ENCODE measurements at regions not wholly inside any gene's neighbourhood (a gene's known extent, or its start where the extent isn't known, plus 50 kb on each side); places are given as distances from the start of the nearest gene placed in this dataset.

DNA sequence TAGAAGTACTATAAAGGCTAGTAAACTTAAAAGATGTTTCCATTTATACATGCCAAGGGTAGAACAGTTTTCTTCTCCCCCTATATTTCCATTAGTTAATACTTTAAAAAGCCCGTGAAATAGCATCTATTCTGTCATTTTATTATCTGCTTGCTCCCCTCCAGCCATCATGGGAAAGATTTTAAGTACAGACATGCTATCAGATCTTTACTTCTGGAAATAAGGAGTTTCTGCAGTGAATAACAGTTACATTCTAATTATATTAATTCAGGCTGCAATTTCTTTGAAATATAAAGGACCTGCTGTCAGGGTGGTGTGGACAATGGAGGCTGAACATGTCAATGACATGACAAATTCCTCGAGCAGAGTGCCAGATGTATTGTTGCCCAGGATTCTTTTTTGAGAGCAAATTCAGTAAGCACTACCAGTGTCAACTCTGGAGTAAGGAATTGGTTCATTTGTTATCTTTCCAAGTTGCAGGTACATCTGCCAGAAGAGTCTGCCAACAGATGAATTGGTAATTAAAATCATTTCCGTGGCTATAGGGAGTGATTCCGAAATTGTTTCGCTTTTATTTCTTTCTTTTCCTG, 151.3 kb downstream of the BTG1 start:
- DNase-seq, result no peak

DNA sequence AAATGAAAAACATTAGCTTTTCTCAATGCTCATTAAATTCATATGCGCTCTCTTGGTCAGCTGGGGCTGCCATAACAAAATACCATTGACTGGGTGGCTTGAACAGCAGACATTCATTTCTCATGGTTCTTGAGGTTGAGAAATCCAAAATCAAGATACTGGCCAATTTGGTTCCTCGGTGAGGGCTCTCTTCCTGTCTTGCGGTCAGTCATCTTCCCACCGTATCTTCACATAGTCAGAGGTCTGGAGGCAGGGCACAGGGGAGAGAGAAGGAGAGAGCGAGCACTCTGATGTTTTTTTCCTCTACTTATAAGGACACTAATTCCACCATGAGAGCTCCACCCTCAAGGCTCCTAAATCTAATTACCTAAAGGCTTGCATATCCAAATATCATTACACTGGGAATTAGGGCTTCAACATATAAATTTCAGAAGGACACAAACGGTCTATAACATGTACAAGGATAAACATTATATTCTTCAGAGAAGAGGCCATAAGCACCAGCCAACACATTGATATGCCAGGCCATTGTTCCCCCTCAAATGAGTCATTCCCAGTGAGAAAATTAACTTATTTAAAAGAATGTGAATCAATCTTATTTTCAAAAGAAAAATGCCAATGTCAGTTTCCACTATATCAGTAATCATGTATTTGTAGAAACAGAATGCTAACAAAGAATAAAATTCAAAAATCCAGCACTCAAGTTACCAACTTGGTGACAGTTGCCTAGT, 152.2 kb downstream of the BTG1 start:
- DNase-seq, result no peak

DNA sequence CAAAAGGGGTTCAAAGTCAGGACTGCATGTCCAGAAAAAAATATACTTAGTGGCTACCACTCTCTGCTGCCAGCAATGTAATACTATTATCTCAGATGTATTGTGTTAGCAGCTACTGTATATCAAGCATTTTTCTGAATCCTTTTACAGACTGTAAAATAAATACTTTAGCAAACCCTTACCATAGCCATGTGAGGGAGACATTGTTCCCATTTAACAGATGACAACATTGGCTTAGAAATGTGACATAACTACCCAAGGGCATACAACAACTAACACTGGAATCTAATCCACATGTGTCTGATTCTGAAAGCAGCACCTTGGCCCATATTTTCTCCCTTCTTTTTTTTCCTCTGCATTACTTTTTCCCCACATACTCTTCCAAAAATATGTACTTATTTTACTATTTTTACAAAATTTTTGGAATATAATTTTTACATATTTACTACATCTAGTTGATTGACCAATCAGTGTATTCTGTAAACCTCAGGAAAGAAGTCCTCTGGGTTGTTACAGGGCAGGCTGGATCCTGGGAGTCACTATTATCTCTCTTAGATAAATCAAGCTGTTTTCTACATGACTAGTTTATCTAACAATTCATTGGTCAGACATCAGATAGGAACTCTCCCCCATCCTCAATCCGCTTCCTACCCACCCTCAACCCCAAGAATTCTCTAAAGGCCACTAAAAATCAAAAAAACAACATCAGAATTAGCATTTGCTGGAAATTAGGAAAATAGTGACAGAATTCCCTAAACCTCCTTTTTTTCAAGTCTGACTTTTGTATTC, 154.1 kb downstream of the BTG1 start:
- DNase-seq, result no peak

DNA sequence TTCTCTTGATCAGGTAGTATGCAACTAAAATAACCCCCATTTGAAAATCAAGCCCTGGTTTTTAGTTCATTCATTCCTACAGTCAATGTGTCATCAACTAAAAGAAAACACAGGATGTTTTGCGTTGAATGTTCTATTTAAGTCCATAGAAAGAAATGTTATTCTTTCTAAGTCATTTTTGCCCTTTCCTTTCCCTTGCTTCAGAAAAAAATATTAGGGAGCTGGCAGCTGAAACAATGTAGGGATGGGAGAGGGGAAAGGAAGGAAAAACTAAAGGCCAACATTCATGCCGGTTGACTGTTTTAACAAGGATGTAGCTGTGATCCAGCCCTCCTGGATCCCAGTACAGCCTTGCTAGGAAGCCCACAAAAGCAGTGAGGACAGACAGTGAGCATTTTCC, 155.1 kb downstream of the BTG1 start:
- DNase-seq, result no peak

DNA sequence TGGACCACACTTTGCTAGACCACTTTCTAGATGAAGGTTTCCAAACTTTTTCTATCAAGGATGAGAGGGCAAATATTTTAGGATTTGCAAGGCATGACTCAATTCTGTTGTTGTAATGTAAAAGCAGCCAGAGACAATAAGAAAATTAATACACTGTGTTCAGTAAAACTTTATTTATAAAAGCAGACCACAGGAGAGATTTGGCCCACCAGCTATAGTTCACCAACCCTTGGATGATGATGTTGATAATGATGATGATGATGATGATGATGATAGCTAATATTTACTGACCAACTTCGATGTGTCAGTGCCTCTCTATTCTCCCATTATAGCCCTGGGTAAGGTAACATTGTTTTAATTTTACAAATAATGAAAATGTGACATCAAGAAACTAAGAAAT, 156.5 kb downstream of the BTG1 start:
- no peak for DNase-seq

DNA sequence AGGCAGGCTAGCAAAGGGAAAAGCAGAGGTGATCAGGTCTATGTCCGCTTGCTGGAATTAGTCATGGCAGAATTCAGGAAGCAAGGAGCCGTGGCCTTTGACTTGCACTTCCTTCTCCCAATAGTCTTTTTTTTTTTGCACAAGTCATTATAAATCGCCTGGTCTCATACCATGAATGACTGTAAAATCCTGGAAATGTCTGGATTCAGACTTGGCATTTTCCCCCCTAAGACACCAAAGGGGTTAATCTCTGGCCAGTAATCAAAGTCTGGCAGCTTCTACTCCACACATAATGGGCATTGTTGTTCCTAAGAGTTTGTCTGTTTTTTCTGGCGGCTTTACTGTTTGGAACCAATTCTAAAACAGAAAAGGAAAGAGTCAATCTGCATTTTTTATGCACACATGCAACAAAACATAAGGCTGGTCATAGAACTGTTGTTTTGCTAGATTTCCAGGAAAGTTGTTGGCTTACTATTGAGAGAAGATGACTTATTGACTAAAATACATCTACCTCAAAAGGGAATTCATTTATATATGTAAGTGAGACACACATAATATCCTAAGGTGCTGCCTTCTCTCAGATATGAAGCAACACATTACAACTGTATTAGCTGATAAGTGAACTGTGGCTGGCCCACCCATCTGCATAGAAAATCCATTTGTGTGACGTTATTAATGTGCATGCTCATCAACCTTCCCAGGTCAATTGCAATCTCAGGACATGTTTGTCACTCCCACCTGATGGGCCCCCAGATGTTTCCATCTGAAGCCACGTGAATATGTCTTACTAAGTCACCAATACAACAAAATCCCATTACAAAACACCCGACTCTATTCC, 157.3 kb downstream of the BTG1 start:
- DNase-seq, result no peak

DNA sequence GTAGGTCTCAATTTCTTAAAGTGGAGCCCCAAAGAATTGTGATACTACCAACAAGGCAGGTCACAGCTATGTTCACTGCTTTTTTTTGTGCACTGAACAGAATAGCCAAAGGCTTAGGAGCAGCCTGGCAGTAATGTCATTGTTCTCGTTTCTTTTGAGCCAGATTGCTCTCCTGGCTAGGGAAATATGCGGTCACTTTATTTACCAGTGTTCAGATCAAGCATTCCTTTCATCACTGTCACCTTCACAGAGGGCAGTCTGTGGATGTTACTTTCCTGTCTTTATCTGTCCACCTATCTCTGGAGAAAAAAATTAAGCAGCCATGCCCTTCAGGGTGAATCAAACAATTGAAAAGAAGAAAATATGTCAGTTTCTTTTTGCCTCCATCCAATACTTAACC, 159.6 kb downstream of the BTG1 start:
- DNase-seq, result no peak

DNA sequence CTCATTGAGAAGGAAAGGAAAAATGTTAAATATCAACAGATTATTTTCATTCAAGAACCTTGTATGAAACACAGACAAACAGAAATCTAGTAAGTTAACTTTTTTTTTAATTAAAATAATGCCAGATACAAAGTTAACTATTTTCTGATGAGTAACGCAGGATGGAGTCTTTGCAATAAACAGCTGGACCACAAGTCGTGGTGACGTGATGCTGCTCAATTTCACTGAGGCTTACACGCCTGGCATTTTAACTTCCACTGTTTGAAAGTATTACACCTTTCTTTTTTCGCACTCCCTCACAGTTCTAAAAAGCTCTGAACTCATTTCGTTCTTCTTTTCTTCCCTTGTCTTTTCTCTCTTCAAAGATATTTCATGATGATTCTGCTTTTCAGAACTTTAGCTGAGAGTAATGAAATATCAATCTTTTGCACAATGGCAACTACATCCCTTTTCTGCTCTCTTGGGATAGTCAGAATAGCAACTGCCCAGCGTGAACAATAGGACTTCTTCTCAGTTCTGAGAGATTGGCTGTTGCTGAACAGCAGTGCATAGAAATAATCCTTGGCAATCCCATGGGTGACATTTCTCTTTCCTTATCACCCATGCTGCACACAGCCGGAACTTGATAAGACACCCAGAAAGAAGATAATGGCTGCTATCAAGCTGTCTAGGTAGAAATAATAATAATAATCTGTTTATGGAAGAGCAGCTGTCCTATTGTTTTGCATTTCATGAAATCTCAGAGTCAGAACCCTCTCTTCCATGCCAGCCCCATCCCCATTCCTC, 160.5 kb downstream of the BTG1 start:
- no peak for DNase-seq

DNA sequence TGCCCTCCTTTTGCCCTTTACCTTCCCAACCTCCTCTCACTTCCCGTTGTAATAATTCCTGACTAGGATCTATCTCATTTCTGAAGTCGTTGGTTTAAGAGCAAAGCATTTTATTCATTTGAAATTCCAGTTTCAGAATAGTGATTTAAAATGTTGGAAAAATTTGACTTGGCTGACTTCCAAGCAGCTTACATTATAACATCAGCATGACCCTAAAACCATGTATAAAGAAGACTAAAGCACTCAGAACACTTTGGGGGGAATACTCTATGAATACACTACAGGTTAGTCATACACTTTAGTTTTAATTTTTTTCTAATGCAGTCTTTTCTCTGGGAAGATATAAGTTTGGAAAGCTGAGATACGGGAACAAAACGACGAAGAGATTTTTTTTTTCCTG, 161.1 kb downstream of the BTG1 start:
- DNase-seq, result no peak

DNA sequence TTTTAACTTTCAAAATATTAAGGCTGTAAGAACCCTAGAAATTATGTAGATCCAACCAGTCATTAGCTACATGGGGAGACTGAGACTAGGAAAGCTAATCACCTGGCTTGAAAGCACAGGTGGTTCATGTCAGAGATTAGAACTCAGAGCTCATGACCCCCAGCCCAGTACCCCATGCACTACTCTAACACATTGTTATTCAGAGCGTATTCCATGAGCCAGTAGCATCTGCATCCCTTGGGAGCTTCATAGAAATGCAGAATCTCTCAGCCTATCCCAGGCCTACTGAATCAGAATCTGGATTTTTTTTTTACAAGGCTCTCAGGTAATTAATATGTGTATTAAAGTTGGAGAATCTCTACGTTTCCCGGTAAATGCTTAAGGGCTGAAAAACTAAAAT, 161.7 kb downstream of the BTG1 start:
- no peak for DNase-seq

DNA sequence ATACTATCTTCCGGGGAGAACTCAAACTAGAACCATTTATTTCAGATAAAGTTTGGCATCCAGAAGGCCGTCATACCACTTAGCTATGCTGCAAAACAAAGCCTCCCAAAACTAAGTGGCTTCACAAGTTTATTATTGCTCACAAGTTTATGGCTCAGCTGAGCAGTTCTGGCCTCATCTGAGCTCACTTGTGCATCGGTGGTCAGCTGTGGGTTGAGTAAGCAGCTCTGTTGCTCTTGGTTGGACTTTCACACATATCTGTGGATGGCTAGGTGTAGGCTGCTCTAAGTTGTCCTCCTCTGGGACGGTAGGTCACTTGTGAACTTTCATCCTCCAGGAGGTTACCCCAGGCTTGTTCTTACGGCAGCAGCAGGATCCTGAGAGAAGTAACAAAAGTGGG, 162.7 kb downstream of the BTG1 start:
- no peak for DNase-seq

DNA sequence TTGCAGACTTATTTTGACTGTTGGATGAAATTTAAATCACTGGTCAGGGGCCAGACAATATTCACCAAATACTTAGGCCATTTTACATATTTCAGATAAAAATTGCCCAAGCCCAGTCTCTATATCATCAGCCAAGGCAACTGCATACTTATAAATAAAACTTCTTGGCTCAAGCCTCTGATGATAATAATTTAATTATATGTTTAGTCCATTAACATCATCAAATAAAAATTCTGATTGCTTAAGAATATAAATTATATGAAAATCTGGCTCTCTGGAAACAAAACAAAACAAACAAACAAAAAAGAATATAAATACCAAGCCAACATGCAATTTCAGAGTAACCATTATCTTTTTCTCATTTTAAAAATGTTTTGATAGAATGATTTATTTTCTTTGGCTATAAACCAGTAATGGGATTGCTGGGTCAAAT, 165.2 kb downstream of the BTG1 start:
- no peak for DNase-seq

DNA sequence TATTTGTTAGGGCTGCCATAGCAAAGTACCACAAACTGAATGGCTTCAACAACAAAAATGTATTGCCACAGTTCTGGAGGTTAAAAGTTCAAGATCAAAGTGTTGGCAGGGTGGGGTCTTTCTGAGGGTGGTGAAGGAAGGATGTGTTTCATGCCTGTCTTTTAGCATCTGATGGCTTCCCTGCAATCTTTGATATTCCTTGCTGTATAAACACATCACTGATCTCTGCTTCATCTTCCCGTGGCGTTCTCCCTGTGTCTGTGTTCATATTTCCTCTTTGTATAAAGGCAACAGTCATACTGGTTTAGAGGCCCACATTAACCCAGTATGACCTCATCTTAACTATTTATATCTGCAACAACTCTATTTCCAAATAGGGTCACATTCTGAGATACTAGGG, 167.5 kb downstream of the BTG1 start:
- DNase-seq, result peak; percentile 2

DNA sequence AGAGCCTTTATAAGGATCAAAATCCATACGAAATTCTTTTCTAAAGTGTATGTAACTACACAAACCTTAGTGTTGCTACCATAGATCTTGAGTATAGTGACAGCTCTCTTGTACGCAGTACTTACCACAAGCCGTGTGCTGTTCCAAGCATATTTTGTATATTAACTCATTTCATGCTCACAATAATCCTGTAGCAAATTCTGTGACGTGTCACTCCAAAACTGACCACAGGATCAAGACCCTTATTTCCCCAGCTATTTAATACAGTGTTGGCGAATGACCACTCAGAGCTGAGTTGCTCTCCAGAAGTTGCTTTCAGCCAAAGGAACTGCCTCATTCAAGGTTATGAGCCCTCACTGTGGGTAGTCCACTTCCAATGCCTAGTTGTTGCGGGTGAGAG, 169.8 kb downstream of the BTG1 start:
- DNase-seq, result no peak

DNA sequence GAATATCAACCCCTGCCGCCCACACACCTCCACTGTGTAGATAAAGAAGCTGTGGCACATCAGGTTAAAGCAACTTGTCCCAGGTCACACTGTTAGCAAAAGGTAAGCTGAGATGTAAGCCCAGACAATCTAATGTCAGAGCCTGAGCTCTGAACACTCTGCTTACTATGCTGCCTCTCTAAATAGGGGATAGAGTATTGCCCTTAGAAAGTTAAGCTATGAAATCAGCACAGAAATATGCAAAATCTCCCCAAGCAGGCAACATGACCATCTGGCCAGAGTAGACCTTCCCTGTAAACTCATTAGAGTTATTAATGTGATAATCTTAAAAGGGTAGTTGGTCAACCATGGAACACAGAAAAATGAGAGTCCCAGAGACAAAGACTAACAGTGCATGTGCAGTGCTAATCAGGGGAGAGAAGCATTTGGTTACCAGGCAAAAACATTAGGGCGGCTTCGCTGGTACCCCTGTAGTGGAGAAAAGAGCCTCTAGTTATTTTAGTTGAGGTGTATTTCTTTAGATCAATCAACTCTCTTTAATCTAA, 171.0 kb downstream of the BTG1 start:
- DNase-seq, result no peak

DNA sequence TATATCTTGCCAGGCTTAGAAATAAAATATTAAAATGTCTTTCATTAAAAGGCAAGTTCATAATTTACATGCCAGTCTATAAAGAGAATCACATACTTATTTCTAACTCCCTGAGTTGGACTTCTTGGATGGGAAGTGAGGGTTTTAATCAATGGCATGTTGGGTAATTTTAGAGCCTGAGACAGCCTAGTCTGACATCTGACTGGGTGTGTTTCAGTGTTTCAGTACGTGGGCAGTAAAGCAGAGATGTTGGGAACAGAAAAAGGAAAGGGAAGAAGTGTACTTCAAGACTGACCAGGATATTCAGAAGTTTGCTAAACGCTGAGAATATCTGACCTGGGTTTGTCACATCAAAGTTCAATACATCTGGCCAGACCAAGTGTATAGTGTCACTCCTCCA, 171.8 kb downstream of the BTG1 start:
- no peak for DNase-seq

DNA sequence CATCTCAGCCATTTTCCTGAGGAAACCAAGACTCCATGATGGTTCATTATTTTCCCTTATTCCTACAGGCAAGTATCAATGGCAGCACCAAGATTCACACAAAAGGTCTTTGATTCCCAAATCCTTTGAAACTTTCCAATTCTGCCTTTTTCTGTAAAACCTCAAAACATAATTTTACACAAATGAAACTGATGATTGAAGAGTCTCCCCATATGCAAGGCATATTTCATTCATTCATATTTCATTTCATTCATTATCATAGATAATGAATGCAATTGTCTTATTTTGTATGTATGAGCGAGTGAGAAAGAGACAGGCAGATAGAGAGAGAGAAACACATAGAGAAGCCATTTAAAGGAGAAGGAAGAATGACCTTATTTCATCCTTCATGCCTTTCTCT, 172.8 kb downstream of the BTG1 start:
- DNase-seq, result no peak

DNA sequence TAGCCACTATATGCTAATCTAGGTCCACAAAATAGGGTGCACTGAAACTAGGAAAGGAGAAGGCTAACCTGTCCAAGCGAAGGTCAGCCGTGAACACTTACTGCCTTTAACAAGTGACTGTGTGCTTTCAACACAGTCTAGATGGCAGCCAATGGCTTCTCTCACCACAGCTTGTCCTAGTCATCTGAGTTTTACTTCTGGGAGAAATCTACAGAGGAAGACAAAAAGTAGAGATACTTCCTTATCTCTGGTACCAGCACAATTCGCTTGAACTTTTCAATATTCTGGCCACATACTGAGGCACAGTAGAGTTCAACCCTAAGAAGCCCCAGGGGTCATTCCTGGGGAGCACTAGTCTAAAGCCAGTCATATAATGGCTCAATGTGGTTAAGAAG, 176.9 kb downstream of the BTG1 start:
- DNase-seq, result no peak

DNA sequence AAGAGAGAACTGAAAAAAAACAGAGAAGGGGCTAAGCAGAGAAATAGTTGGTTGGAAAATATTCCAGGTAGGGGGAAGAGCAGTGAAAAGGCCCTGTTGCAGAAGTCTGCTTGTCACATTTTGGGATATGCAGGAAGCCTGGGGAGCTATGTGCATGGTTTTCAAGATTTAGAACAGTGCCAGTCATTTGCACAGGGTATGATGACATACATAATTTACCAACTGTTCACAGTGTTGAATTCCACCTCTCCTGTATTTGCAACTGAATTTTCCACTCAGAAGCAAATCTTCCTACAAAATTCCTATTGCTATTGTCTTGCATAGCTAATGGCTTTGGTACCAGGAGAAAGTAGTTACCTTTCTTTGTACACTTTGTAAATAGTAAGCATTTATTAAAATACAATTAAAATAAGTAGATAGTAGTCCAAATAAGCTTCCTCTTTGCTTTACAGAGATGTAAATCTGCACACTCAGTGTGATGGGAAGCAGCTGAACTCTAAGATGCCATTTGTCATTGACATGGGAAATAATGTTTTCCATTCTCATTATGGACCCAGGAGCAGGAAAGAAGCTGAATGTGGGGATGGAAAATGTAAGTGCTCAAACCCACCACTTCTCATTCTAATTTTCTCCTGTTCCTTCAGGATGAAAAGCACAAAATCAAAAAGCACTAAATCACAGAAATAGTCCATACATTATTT, 177.4 kb downstream of the BTG1 start:
- no peak for DNase-seq

DNA sequence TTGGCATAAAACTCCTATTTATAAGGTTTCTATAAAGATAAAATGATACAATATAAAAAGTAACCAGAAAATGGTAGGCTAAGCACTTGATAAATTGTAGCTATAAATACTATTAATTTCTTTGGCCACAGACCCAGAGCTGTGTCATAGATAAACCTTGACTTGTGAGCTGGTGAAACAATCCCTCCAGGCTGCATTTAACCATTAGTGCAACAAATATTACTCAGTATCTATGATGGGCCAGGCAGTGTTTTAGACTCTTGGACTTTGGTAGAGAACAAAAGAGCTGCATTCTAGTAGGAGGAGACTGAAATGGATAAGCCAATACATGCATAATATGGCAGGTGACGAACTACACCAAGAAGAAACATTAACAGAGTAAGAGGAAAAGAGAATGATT, 178.1 kb downstream of the BTG1 start:
- no peak for DNase-seq

DNA sequence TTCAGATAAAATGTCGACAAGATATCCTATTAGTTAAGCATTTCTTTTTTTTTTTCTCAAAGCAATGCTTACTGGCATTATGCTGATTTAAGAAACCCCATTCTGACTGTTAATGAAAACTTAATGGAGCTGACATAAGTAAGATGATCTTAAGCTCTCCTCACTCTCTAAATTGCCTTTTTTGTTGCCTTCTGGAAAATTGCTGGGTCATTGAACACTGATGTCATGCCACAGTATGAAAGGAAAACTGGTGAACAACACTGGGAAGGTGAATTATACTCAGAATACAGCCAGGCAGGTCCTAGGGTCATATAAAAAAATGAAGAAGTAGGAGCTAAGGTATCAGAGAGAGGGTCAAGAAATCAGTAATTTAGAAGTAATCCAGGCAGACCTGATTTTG, 179.9 kb downstream of the BTG1 start:
- no peak for DNase-seq

DNA sequence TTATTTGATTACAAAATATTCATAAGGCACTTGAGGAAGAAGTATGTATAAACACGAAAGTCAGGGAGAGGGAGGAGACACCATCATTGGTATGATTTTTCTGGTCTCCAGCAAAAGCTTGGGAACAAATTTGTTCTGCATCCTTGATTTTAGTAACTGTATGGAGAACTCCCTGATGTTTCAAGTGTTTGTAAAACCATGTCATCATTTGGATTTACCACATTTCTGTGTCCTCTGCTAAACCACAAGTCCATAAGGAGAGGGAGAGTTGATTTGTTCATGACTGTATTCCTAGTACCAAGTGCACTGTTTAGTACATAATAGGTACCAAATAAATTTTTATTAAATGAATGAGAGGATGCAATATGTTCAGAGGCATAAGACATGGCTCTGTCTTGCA, 181.1 kb downstream of the BTG1 start:
- no peak for DNase-seq

Measured in activated T-cell treated with anti-CD3 and anti-CD28 coated beads for 4 hours (primary cell).